GM21367 (cell line): ENCODE measurements at regions not wholly inside any gene's neighbourhood (a gene's known extent, or its start where the extent isn't known, plus 50 kb on each side); places are given as distances from the start of the nearest gene placed in this dataset.

Experiments
- ATAC-seq: cut with Tn5 transposase; IDR thresholded peaks from one replicate; pipeline ENCODE4 v1.9.1; 2021; ENCODE audit not compliant: unreplicated experiment

DNA sequence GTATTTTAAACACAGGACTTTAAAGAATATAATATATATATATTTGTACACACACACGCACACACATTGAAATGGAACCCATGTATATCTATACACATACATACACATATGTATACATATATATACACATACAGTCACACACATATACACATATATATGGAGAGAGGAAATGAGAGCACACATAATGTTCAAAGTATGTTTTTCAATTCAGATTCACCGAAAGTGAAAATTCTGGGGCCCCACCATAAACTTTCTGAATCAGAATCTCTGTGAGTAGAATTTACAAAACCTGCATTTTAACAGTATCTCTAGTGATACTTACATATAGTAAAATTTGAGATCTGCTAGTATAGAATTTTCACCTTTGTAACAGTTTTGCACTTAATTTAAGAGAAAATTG is 60.4 kb upstream of the OBI1 start:
- no peak for ATAC-seq

DNA sequence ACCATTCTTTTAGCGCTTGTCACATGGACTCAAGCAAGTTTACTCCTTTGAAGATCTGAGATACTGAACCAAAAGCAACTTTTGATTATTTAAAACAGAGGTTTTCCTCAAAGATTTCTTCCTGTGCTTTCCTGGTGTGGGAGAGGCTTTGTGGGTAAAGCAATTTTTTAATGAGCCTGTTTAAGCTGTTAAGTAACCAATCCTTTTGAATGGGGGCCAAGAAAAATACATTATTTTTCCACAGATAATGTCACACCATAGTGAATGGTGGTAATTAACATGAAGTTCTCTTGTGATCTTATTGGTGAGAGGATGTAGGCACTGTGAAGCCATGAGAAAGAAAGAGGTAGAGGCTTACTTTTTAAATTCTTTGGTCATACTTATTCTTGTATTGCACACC is 55.8 kb upstream of the OBI1 start:
- ATAC-seq = no peak

DNA sequence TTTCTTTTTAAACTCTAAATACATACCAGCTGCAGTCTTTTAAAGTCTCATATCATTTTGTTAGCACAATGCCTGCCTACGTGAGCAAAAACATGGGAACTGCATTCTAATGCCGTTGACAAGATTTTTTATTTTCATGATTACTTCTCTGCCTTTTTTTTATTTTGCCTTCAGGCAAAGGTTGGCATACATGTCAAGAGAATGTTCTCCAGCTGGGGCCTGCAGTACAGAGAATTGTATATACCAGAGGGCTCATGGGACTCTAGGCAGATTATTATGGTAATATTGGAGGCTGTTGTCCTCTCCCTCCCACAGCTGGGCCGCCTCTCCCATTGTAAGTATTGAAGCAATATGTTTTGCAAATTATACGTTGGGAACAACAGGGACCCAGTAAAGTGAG is 53.9 kb upstream of the OBI1 start:
- no peak for ATAC-seq

- ATAC-seq = no peak
Observed at GRCh38 chr13:78709028-78709427, 50.1 kb upstream of the OBI1 start.
